GM23338 (cell line): ENCODE measurements at regions not wholly inside any gene's neighbourhood (a gene's known extent, or its start where the extent isn't known, plus 50 kb on each side); places are given as distances from the start of the nearest gene placed in this dataset.

Experiments
- ATAC-seq: fragments of 200-7000 bp; cut with Tn5 transposase; 3 replicates; pipeline ENCODE4 v1.9.1; 2020
- DNase-seq: peaks from one replicate; pipeline ENCODE4 v3.0.0-alpha.2; 2015; ENCODE audit warnings: low spot score
- H2AFZ ChIP-seq: fragments of 200-600 bp; sonication (generic); 2 replicates; pipeline ENCODE4 v1.8.0; 2016; ENCODE audit warnings: antibody characterized with exemption, mild to moderate bottlenecking, moderate library complexity
- H3F3A ChIP-seq: fragments of 200-600 bp; sonication (generic); replicated peaks from 2 replicates; pipeline ENCODE4 v1.8.0; 2017; ENCODE audit warnings: antibody characterized with exemption, mixed run types, low read depth
- H3K27ac ChIP-seq: fragments of 200-600 bp; sonication (generic); 2 replicates; pipeline ENCODE4 v1.6.1; 2016; ENCODE audit warnings: low read depth
- H3K27me3 ChIP-seq: fragments of 200-600 bp; sonication (generic); 2 replicates; pipeline ENCODE4 v1.8.0; 2016; ENCODE audit warnings: mild to moderate bottlenecking, mixed run types, moderate library complexity; ENCODE audit not compliant: insufficient read depth
- H3K36me3 ChIP-seq: fragments of 200-600 bp; sonication (generic); 2 replicates; pipeline ENCODE4 v1.8.0; 2016; ENCODE audit warnings: mild to moderate bottlenecking; ENCODE audit not compliant: insufficient read depth
- H3K4me1 ChIP-seq: fragments of 200-600 bp; sonication (generic); 2 replicates; pipeline ENCODE4 v1.8.0; 2016; ENCODE audit warnings: mild to moderate bottlenecking, moderate library complexity; ENCODE audit not compliant: insufficient read depth
- H3K4me2 ChIP-seq: fragments of 200-600 bp; sonication (generic); 2 replicates; pipeline ENCODE4 v1.7.1; 2017; ENCODE audit warnings: mixed run types
- H3K4me3 ChIP-seq: fragments of 200-600 bp; sonication (generic); 2 replicates; pipeline ENCODE4 v1.6.1; 2016; ENCODE audit warnings: mixed run types
- H3K79me2 ChIP-seq: fragments of 200-600 bp; sonication (generic); replicated peaks from 2 replicates; pipeline ENCODE4 v1.8.0; 2017; ENCODE audit warnings: mild to moderate bottlenecking; ENCODE audit not compliant: insufficient read depth
- H3K9me2 ChIP-seq: fragments of 200-600 bp; sonication (generic); 2 replicates; pipeline ENCODE4 v1.8.0; 2017; ENCODE audit not compliant: insufficient read depth
- H4K20me1 ChIP-seq: fragments of 200-600 bp; sonication (generic); replicated peaks from 2 replicates; pipeline ENCODE4 v1.8.0; 2017; ENCODE audit warnings: mild to moderate bottlenecking; ENCODE audit not compliant: insufficient read depth
- H3K27ac Mint-ChIP-seq: 2 replicates; pipeline ENCODE4 v1.8.0; 2020; ENCODE audit warnings: inconsistent platforms, mild to moderate bottlenecking, moderate library complexity, mixed read lengths
- H3K27me3 Mint-ChIP-seq: 3 replicates; pipeline ENCODE4 v1.8.0; 2022; ENCODE audit warnings: low read depth, mild to moderate bottlenecking, moderate library complexity, mixed read lengths, inconsistent platforms; ENCODE audit not compliant: insufficient read depth, poor library complexity
- H3K36me3 Mint-ChIP-seq: 3 replicates; pipeline ENCODE4 v1.8.0; 2021; ENCODE audit warnings: low read depth, mild to moderate bottlenecking, inconsistent platforms, moderate library complexity, mixed read lengths
- H3K4me1 Mint-ChIP-seq: 3 replicates; pipeline ENCODE4 v1.8.0; 2020; ENCODE audit warnings: mild to moderate bottlenecking, inconsistent platforms, mixed read lengths
- H3K4me3 Mint-ChIP-seq: 3 replicates; pipeline ENCODE4 v1.8.0; 2021; ENCODE audit warnings: moderate library complexity, mild to moderate bottlenecking, inconsistent platforms, mixed read lengths
- H3K9me3 Mint-ChIP-seq: 3 replicates; pipeline ENCODE4 v1.8.0; 2020; ENCODE audit warnings: moderate library complexity, mild to moderate bottlenecking, inconsistent platforms, mixed read lengths
- CREB1 ChIP-seq: fragments of 250-450 bp; sonication (Bioruptor Pico); IDR thresholded peaks from 2 replicates; pipeline ENCODE4 v1.5.0; 2020; ENCODE audit warnings: low read depth, mild to moderate bottlenecking, moderate library complexity
- CTCF ChIP-seq, 2 experiments: fragments of 200-600 bp in 1 of 2; sonication (generic) in 1 of 2; conservative IDR thresholded peaks; 2 replicates each; pipeline versions ENCODE4 v1.5.1 to v1.6.1; 2016 to 2017; ENCODE audit warnings: antibody characterized with exemption in 2 of 2, low read depth in 2 of 2, mild to moderate bottlenecking in 2 of 2, moderate library complexity in 1 of 2
- ETS1 ChIP-seq: IDR thresholded peaks from 2 replicates; pipeline ENCODE4 v1.6.1; 2016; ENCODE audit warnings: antibody characterized with exemption
- EZH2 ChIP-seq: fragments of 200-600 bp; sonication (generic); IDR thresholded peaks from one replicate; pipeline ENCODE4 v1.8.0; 2017; ENCODE audit warnings: antibody characterized with exemption, mild to moderate bottlenecking, low read depth; ENCODE audit not compliant: unreplicated experiment
- EZH2phosphoT487 ChIP-seq: fragments of 200-600 bp; sonication (generic); IDR thresholded peaks from one replicate; pipeline ENCODE4 v1.8.1; 2018; ENCODE audit warnings: antibody characterized with exemption; ENCODE audit not compliant: unreplicated experiment
- JUNB ChIP-seq: IDR thresholded peaks from one replicate; pipeline ENCODE4 v1.6.1; 2016; ENCODE audit warnings: antibody characterized with exemption; ENCODE audit not compliant: unreplicated experiment
- NANOG ChIP-seq: IDR thresholded peaks from 2 replicates; pipeline ENCODE4 v1.6.1; 2016; ENCODE audit warnings: antibody characterized with exemption, borderline replicate concordance
- POLR2AphosphoS5 ChIP-seq: IDR thresholded peaks from 2 replicates; pipeline ENCODE4 v1.6.1; 2016; ENCODE audit warnings: antibody characterized with exemption, low read depth
- REST ChIP-seq: IDR thresholded peaks from one replicate; pipeline ENCODE4 v1.6.1; 2018; ENCODE audit warnings: antibody characterized with exemption; ENCODE audit not compliant: unreplicated experiment
- STAT1 ChIP-seq: IDR thresholded peaks from one replicate; pipeline ENCODE4 v1.6.1; 2016; ENCODE audit warnings: antibody characterized with exemption; ENCODE audit not compliant: unreplicated experiment
- ZNF114 ChIP-seq: fragments of 250-450 bp; sonication (Bioruptor Pico); IDR thresholded peaks from 2 replicates; pipeline ENCODE4 v1.5.0; 2020; ENCODE audit warnings: mild to moderate bottlenecking, moderate library complexity
- ZNF331 ChIP-seq: fragments of 250-450 bp; sonication (Bioruptor Pico); IDR thresholded peaks from 2 replicates; pipeline ENCODE4 v1.5.0; 2020; ENCODE audit warnings: low read depth, mild to moderate bottlenecking, moderate library complexity
- ZNF462 ChIP-seq: fragments of 250-450 bp; sonication (Bioruptor Pico); IDR thresholded peaks from 2 replicates; pipeline ENCODE4 v1.5.0; 2020; ENCODE audit warnings: mild to moderate bottlenecking, moderate library complexity

- Histone ChIP-seq H3F3A (no peaks in the 10 kb centered on the region), H3K27me3 (peaks cover 27% of the 10 kb centered on the region), H3K36me3 (no peaks in the 10 kb centered on the region), H3K79me2 (no peaks in the 10 kb centered on the region), H3K27ac (no peak overlapping the region), H3K9me2 (no peaks in the 10 kb centered on the region), H4K20me1 (no peaks in the 10 kb centered on the region), H3K4me1 (peaks cover 5% of the 10 kb centered on the region; the same call in 1 of the 2 replicates), H3K4me3 (no peak overlapping the region), H2AFZ (no peak overlapping the region), H3K4me2 (no peak overlapping the region)
- Mint-ChIP-seq H3K4me3 (no peak overlapping the region), H3K27me3 (peaks cover 2% of the 10 kb centered on the region), H3K27ac (no peak overlapping the region), H3K9me3 (no peaks in the 10 kb centered on the region; the same call in 1 of the 3 replicates), H3K4me1 (no peaks in the 10 kb centered on the region), H3K36me3 (peaks cover 30% of the 10 kb centered on the region)
- ATAC-seq (no peak), DNase-seq (no peak)
- TF ChIP-seq EZH2 (no peak), JUNB (no peak), EZH2phosphoT487 (no peak), ZNF331 (CRISPR knock-in tag) (no peak), STAT1 (no peak), NANOG (no peak), ZNF114 (CRISPR knock-in tag) (no peak), REST (no peak), CREB1 (CRISPR knock-in tag) (no peak), POLR2AphosphoS5 (no peak), CTCF (conservative IDR thresholded peaks at IDR 0.05; ENCODE audit: low read depth in 2 of 2) (no peak), ETS1 (no peak), ZNF462 (CRISPR knock-in tag) (no peak)
These were observed 64.5 kb downstream of the FZD10 start for GRCh38 chr12:130226771-130227170.
